ENCODE measurements at regions not wholly inside any gene's neighbourhood (a gene's known extent, or its start where the extent isn't known, plus 50 kb on each side); places are given as distances from the start of the nearest gene placed in this dataset.

DNA sequence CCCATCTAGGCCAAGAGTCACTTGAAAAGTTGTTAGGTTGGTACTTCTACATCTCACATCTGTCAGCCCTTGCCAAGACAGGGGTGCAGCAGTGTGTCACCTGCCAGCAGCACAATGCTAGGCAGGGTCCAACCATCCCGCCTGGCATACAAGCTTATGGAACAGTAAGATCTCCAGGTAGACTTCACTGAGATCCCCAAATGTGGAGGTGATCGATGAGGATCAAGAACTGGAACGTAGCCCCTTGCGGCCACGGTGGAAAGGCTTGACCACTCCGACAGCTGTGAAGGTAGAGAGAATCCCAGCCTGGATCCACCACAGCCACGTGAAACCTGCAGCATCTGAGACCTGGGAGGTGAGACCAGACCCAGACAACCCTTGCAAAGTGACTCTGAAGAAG, 696.0 kb upstream of the LMO3 start:
- TF ChIP-seq, protein P1, sequence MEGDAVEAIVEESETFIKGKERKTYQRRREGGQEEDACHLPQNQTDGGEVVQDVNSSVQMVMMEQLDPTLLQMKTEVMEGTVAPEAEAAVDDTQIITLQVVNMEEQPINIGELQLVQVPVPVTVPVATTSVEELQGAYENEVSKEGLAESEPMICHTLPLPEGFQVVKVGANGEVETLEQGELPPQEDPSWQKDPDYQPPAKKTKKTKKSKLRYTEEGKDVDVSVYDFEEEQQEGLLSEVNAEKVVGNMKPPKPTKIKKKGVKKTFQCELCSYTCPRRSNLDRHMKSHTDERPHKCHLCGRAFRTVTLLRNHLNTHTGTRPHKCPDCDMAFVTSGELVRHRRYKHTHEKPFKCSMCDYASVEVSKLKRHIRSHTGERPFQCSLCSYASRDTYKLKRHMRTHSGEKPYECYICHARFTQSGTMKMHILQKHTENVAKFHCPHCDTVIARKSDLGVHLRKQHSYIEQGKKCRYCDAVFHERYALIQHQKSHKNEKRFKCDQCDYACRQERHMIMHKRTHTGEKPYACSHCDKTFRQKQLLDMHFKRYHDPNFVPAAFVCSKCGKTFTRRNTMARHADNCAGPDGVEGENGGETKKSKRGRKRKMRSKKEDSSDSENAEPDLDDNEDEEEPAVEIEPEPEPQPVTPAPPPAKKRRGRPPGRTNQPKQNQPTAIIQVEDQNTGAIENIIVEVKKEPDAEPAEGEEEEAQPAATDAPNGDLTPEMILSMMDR (IDR thresholded peaks at IDR 0.05): no peak
- no peak for TF ChIP-seq NFE2L1 (CRISPR knock-in tag; IDR thresholded peaks at IDR 0.05)
- TF ChIP-seq NR2C2 (CRISPR knock-in tag; IDR thresholded peaks at IDR 0.05): no peak
- TF ChIP-seq SMAD3 (CRISPR knock-in tag; IDR thresholded peaks at IDR 0.05; ENCODE audit: borderline replicate concordance): no peak
- TF ChIP-seq FOXJ3 (CRISPR knock-in tag; IDR thresholded peaks at IDR 0.05; ENCODE audit: borderline replicate concordance): no peak
